DND-41 (cell line): ENCODE measurements at regions not wholly inside any gene's neighbourhood (a gene's known extent, or its start where the extent isn't known, plus 50 kb on each side); places are given as distances from the start of the nearest gene placed in this dataset.
"Not testable (repeated sequence)": the region's sequence is repeated elsewhere in the genome, so short reads cannot be mapped to it uniquely, and the experiment has no call there.

ENCODE experiments used
- CTCF ChIP-seq: IDR thresholded peaks from 2 replicates; pipeline ENCODE4 v1.5.1; 2012; ENCODE audit warnings: borderline replicate concordance, low read length, moderate library complexity, mild to moderate bottlenecking; ENCODE audit not compliant: poor library complexity, severe bottlenecking; ENCODE audit errors: extremely low read depth
- EZH2 ChIP-seq: IDR thresholded peaks from 3 replicates; pipeline ENCODE4 v1.6.1; 2012; ENCODE audit warnings: borderline replicate concordance, low read depth, mild to moderate bottlenecking, moderate library complexity, low read length, inconsistent platforms; ENCODE audit not compliant: severe bottlenecking

- not testable (repeated sequence) for TF ChIP-seq CTCF, EZH2
Measured at GRCh38 chr20:26163151-26163550, 466.5 kb upstream of the ZNF337 start.
